ENCODE measurements at regions not wholly inside any gene's neighbourhood (a gene's known extent, or its start where the extent isn't known, plus 50 kb on each side); places are given as distances from the start of the nearest gene placed in this dataset.

DNA sequence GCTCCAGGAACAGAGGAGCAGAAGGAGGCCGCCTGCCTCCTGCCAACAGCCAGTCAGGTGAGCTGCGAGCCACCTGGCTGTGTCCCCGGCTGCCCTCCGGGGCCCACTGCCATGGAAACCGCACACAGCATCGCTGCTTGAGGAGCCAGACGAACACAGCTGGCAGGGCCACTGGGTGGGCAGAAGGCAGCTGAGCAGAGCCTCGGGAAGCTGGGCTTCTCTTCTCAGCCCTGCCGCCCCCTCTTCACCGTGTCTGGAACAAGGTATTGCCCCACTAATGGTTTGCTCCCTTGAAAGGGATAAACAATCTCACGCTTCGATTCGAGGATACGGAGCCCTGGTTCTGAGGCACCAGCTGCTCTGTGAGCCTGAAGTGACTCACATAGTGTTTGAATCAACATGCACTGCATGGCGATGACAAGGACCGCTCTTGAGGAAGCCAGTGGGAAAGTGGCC, 63.7 kb upstream of the RUFY1 start:
- Histone ChIP-seq H3K36me3 (no peaks in the 10 kb centered on the region), H3K27me3 (no peaks in the 10 kb centered on the region), H3K4me1 (no peaks in the 10 kb centered on the region), H3K4me3 (ENCODE audit: low read depth, low read length) (no peak overlapping the region), H3K9me3 (no peaks in the 10 kb centered on the region)
- DNase-seq: no peak
- TF ChIP-seq, protein P1, sequence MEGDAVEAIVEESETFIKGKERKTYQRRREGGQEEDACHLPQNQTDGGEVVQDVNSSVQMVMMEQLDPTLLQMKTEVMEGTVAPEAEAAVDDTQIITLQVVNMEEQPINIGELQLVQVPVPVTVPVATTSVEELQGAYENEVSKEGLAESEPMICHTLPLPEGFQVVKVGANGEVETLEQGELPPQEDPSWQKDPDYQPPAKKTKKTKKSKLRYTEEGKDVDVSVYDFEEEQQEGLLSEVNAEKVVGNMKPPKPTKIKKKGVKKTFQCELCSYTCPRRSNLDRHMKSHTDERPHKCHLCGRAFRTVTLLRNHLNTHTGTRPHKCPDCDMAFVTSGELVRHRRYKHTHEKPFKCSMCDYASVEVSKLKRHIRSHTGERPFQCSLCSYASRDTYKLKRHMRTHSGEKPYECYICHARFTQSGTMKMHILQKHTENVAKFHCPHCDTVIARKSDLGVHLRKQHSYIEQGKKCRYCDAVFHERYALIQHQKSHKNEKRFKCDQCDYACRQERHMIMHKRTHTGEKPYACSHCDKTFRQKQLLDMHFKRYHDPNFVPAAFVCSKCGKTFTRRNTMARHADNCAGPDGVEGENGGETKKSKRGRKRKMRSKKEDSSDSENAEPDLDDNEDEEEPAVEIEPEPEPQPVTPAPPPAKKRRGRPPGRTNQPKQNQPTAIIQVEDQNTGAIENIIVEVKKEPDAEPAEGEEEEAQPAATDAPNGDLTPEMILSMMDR (IDR thresholded peaks at IDR 0.05; ENCODE audit: low read depth, low read length): no peak

DNA sequence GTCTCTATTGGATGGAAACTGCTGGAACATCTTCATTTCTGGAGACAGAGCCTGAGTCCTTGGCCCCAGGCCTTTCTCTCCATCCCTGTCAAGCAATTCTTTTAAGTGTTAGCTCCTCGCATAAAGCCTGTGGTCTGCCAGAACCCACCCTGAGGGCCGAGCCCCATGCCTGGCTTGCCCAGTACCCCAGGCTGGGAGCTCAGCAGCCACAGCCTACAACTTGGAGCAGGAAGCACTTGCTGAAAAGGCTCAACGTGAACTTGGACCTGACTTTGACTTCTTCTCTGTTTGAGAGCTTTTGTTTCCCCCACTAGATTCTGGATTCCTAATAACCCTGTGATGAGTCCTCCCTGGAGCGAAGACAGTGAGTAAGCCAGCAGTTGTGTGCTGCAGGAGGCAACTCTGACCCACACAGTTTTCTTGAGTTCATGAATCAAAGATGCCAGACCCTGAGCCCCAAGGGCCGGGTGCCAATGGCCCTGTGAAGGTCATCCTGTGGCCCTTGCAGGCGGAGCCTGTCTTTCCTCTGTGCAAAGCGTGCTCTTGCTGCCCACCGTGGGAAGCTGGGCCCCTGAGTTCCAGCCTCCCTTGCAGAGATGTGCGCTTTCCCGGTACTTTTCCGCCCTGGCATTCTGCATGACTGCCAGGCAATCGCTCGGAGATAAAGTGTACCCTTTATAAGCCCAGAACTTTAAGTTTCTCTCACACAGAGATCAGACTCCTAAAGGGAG, 64.3 kb upstream of the RUFY1 start:
- no peak for DNase-seq
- TF ChIP-seq, protein P1 (IDR thresholded peaks at IDR 0.05; ENCODE audit: low read depth, low read length): no peak
- H3K4me1 ChIP-seq: no peaks in the 10 kb centered on the region
- H3K9me3 ChIP-seq: no peaks in the 10 kb centered on the region
- no peak overlapping the region for H3K4me3 ChIP-seq (ENCODE audit: low read depth, low read length)
- no peaks in the 10 kb centered on the region for H3K36me3 ChIP-seq
- H3K27me3 ChIP-seq: no peaks in the 10 kb centered on the region

DNA sequence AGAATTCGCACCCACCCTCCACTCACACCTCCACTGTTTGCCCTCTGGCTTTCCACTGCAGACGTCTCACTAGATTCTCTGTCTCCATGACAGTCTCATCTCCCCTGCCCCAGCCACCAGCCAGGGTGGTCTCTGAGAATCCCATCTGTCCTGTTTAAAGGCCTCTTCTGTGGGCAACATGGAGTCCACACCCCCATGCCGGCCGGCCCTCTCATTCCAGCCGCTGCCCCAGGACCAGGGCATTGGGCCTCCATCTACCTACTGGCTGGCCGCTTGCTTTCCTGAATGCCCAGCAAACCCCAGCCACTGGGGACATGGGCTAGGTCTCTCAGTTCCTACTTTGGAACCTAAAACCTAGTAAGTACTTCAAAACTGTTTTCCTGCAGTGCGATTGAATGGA, 65.6 kb upstream of the RUFY1 start:
- no peak for DNase-seq
- TF ChIP-seq, protein P1 (IDR thresholded peaks at IDR 0.05; ENCODE audit: low read depth, low read length): no peak
- H3K36me3 ChIP-seq: no peaks in the 10 kb centered on the region

GRCh38 chr5:179484201-179484600, 66.2 kb upstream of the RUFY1 start:
- Histone ChIP-seq H3K4me1 (no peaks in the 10 kb centered on the region), H3K36me3 (no peaks in the 10 kb centered on the region), H3K4me3 (ENCODE audit: low read depth, low read length) (no peak overlapping the region), H3K27me3 (no peaks in the 10 kb centered on the region), H3K9me3 (no peaks in the 10 kb centered on the region)
- no peak for DNase-seq
- TF ChIP-seq, protein P1 (IDR thresholded peaks at IDR 0.05; ENCODE audit: low read depth, low read length): no peak

More for the DNA sequence above, 65.6 kb upstream of the RUFY1 start:
- no peaks in the 10 kb centered on the region for H3K27me3 ChIP-seq
- H3K9me3 ChIP-seq: no peaks in the 10 kb centered on the region
- no peaks in the 10 kb centered on the region for H3K4me1 ChIP-seq
- H3K4me3 ChIP-seq (ENCODE audit: low read depth, low read length): no peak overlapping the region

DNA sequence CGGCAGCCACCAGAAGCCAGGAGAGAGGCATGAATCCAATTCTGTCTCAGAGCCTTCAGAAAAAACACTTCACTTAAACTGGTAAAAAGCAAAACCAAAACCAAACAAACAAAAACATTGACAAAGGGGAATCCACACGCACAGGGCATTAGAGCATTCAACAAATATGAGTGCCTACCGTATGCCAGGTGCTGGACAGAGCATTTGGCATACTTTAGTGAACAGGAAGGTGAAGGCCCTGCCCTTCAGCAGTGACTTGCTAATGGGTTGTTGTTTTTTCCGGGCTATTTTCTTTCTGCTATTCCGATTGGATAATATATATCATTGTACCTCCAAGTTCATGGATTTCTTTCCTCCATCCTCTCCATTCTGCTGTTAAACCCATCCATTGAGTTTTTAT, 71.7 kb upstream of the RUFY1 start:
- Histone ChIP-seq H3K4me3 (ENCODE audit: low read depth, low read length) (no peak overlapping the region), H3K9me3 (no peaks in the 10 kb centered on the region), H3K4me1 (no peaks in the 10 kb centered on the region), H3K27me3 (no peaks in the 10 kb centered on the region), H3K36me3 (no peaks in the 10 kb centered on the region)
- no peak for DNase-seq
- TF ChIP-seq, protein P1 (IDR thresholded peaks at IDR 0.05; ENCODE audit: low read depth, low read length): no peak

DNA sequence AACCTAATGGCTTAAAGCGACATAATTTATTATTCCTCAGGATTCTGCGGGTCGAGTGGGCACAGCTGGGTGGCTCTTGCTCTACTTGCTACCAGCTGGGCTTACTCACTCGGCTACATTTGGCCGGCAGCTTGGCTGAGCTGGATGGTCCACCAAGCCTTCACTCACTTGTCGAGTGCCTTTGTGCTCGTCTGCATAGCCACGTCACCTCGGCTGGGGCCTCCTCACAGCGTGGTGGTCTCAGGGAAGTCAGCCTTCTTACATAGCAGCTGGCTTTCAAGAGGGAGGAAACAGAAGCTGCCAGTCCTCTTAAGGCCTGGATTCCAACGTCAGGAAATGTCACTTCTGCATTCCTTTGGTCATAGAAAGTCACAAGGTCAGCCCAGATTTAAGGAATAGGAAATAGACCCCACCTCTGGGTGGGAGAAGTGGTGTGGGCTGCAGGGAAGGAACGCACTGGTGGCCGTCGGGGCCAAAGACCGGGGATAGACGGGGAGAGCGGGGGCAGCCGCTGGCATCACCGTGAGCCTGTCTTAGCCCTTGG, 75.1 kb upstream of the RUFY1 start:
- Histone ChIP-seq H3K4me3 (ENCODE audit: low read depth, low read length) (no peak overlapping the region), H3K36me3 (no peaks in the 10 kb centered on the region), H3K9me3 (no peaks in the 10 kb centered on the region), H3K4me1 (no peaks in the 10 kb centered on the region), H3K27me3 (no peaks in the 10 kb centered on the region)
- TF ChIP-seq, protein P1 (IDR thresholded peaks at IDR 0.05; ENCODE audit: low read depth, low read length): no peak
- no peak for DNase-seq
